ENCODE measurements at regions not wholly inside any gene's neighbourhood (a gene's known extent, or its start where the extent isn't known, plus 50 kb on each side); places are given as distances from the start of the nearest gene placed in this dataset.
A peak's percentile ranks its signal among the peaks of the same experiment; 100 is the strongest.

DNA sequence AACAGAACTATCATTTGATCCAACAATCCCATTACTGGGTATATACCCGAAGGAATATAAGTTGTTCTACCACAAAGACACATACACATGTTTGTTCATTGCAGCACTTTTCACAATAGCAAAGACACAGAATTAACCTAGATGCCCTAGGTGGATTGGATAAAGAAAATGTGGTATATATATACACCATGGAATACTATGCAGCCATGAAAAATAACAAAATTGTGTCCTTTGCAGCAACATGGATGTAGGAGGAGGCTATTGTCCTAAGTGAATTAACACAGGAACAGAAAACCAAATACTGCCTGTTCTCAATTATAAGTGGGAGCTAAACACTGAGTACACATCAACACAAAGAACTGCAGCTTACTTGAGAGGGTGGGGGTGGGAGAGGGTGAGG lies 142.5 kb downstream of the IL20RB start:
- Mint-ChIP-seq H3K4me1 (ENCODE audit: low read depth, unreplicated experiment) (no peaks in the 10 kb centered on the region), H3K27me3 (ENCODE audit: low read depth, unreplicated experiment) (peaks cover 2% of the 10 kb centered on the region)

DNA sequence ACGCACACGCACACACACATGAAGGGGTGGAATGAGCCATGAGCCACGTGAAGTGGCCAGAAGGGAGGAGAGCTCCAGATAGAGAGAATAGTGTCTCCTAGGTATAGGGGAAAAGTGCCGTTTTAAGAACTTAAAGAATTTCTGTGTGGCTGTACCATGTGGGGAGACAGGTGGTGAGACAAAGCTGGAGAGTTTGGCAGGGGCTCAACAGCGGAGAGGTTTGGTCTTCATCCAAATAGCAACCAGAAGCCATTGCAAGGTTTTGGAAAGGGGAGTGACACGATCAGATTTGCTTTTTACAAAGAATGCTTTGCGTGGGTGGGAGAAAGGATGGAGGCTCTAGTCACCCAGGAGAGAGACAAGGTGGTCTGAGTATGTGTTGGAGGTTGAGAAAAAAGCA lies 146.0 kb downstream of the IL20RB start:
- Histone ChIP-seq H3K27me3 (ENCODE audit: insufficient read depth, low read length) (peaks cover 17% of the 10 kb centered on the region), H3K4me2 (ENCODE audit: low read length) (no peak overlapping the region), H3K36me3 (ENCODE audit: insufficient read depth, low read length) (no peaks in the 10 kb centered on the region), H3K9me3 (ENCODE audit: insufficient read depth, low read depth, low read length) (no peaks in the 10 kb centered on the region), H3K4me3 (ENCODE audit: insufficient read depth, low read depth, low read length) (no peak overlapping the region), H2AFZ (ENCODE audit: low read depth, low read length) (no peak overlapping the region), H4K20me1 (ENCODE audit: insufficient read depth, low read length) (no peaks in the 10 kb centered on the region), H3K4me1 (ENCODE audit: insufficient read depth, low read length) (no peaks in the 10 kb centered on the region), H3K9ac (ENCODE audit: low read length) (no peak overlapping the region), H3K79me2 (ENCODE audit: insufficient read depth, low read length) (no peaks in the 10 kb centered on the region), H3K27ac (ENCODE audit: low read depth, low read length) (no peak overlapping the region)
- Mint-ChIP-seq H3K4me3 (ENCODE audit: unreplicated experiment) (no peak overlapping the region), H3K4me1 (ENCODE audit: low read depth, unreplicated experiment) (no peaks in the 10 kb centered on the region), H3K9me3 (ENCODE audit: unreplicated experiment) (no peaks in the 10 kb centered on the region), H3K27me3 (ENCODE audit: low read depth, unreplicated experiment) (peaks cover 3% of the 10 kb centered on the region), H3K36me3 (ENCODE audit: low read depth, unreplicated experiment) (no peaks in the 10 kb centered on the region), H3K27ac (ENCODE audit: unreplicated experiment) (no peak overlapping the region)
- TF ChIP-seq EZH2 (IDR thresholded peaks at IDR 0.05; ENCODE audit: insufficient read depth, low read length) (no peak), CTCF (IDR thresholded peaks at IDR 0.05; ENCODE audit: insufficient read depth, low read depth, low read length) (no peak)
- FAIRE-seq (no peak), DNase-seq (ENCODE audit: low read depth) (no peak)

More for the DNA sequence above, 142.5 kb downstream of the IL20RB start:
- no peaks in the 10 kb centered on the region for H3K27me3 ChIP-seq (ENCODE audit: insufficient read depth, low read length)
- DNase-seq (ENCODE audit: low read depth) (no peak), FAIRE-seq (no peak)
- no peak overlapping the region for H3K4me3 ChIP-seq (ENCODE audit: insufficient read depth, low read depth, low read length)
- Mint-ChIP-seq H3K36me3 (ENCODE audit: low read depth, unreplicated experiment) (no peaks in the 10 kb centered on the region), H3K27ac (ENCODE audit: unreplicated experiment) (no peak overlapping the region), H3K4me3 (ENCODE audit: unreplicated experiment) (no peak overlapping the region), H3K9me3 (ENCODE audit: unreplicated experiment) (no peaks in the 10 kb centered on the region)
- H3K36me3 ChIP-seq (ENCODE audit: insufficient read depth, low read length) = no peaks in the 10 kb centered on the region
- no peaks in the 10 kb centered on the region for H3K9me3 ChIP-seq (ENCODE audit: insufficient read depth, low read depth, low read length)
- H4K20me1 ChIP-seq (ENCODE audit: insufficient read depth, low read length) = no peaks in the 10 kb centered on the region
- H2AFZ ChIP-seq (ENCODE audit: low read depth, low read length) = no peak overlapping the region
- no peaks in the 10 kb centered on the region for H3K4me1 ChIP-seq (ENCODE audit: insufficient read depth, low read length)
- no peaks in the 10 kb centered on the region for H3K79me2 ChIP-seq (ENCODE audit: insufficient read depth, low read length)
- H3K27ac ChIP-seq (ENCODE audit: low read depth, low read length) = no peak overlapping the region
- no peak for TF ChIP-seq EZH2 (IDR thresholded peaks at IDR 0.05; ENCODE audit: insufficient read depth, low read length)
- no peak for TF ChIP-seq CTCF (IDR thresholded peaks at IDR 0.05; ENCODE audit: insufficient read depth, low read depth, low read length)
- no peak overlapping the region for H3K4me2 ChIP-seq (ENCODE audit: low read length)
- H3K9ac ChIP-seq (ENCODE audit: low read length) = no peak overlapping the region

- Histone ChIP-seq H3K4me1 (ENCODE audit: insufficient read depth, low read length) (no peaks in the 10 kb centered on the region), H2AFZ (ENCODE audit: low read depth, low read length) (peak overlapping the region; percentile 6), H3K27me3 (ENCODE audit: insufficient read depth, low read length) (peaks cover 24% of the 10 kb centered on the region), H3K4me3 (ENCODE audit: insufficient read depth, low read depth, low read length) (no peak overlapping the region), H3K79me2 (ENCODE audit: insufficient read depth, low read length) (no peaks in the 10 kb centered on the region), H3K27ac (ENCODE audit: low read depth, low read length) (no peak overlapping the region), H3K9me3 (ENCODE audit: insufficient read depth, low read depth, low read length) (no peaks in the 10 kb centered on the region), H3K4me2 (ENCODE audit: low read length) (peak overlapping the region; percentile 10), H3K9ac (ENCODE audit: low read length) (no peak overlapping the region), H4K20me1 (ENCODE audit: insufficient read depth, low read length) (no peaks in the 10 kb centered on the region), H3K36me3 (ENCODE audit: insufficient read depth, low read length) (no peaks in the 10 kb centered on the region)
- DNase-seq (ENCODE audit: low read depth) = peak; percentile 34
- Mint-ChIP-seq H3K4me1 (ENCODE audit: low read depth, unreplicated experiment) (no peaks in the 10 kb centered on the region), H3K27me3 (ENCODE audit: low read depth, unreplicated experiment) (peaks cover 3% of the 10 kb centered on the region), H3K9me3 (ENCODE audit: unreplicated experiment) (no peaks in the 10 kb centered on the region), H3K27ac (ENCODE audit: unreplicated experiment) (no peak overlapping the region), H3K4me3 (ENCODE audit: unreplicated experiment) (no peak overlapping the region), H3K36me3 (ENCODE audit: low read depth, unreplicated experiment) (no peaks in the 10 kb centered on the region)
- TF ChIP-seq CTCF (IDR thresholded peaks at IDR 0.05; ENCODE audit: insufficient read depth, low read depth, low read length) (peak; percentile 78), EZH2 (IDR thresholded peaks at IDR 0.05; ENCODE audit: insufficient read depth, low read length) (no peak)
- FAIRE-seq = peak; percentile 82
These were observed 147.6 kb downstream of the IL20RB start for GRCh38 chr3:137105277-137105977.
